ENCODE measurements at regions not wholly inside any gene's neighbourhood (a gene's known extent, or its start where the extent isn't known, plus 50 kb on each side); places are given as distances from the start of the nearest gene placed in this dataset.
"Not testable (repeated sequence)": the region's sequence is repeated elsewhere in the genome, so short reads cannot be mapped to it uniquely, and the experiment has no call there.

- DNase-seq (ENCODE audit: low read depth in 2 of 2): no peak
Measured at GRCh38 chr9:31535651-31536050, 848.8 kb upstream of the ACO1 start.

GRCh38 chr9:31536471-31536870 is 848.0 kb upstream of the ACO1 start:
- no peak for DNase-seq (ENCODE audit: low read depth in 2 of 2)

- DNase-seq (ENCODE audit: low read depth in 2 of 2): no peak
Measured at GRCh38 chr9:31541721-31542281, 842.6 kb upstream of the ACO1 start.

GRCh38 chr9:31542384-31543055 is 841.9 kb upstream of the ACO1 start:
- no peak for DNase-seq (ENCODE audit: low read depth in 2 of 2)

GRCh38 chr9:31554941-31555340 is 829.5 kb upstream of the ACO1 start:
- no peak for DNase-seq (ENCODE audit: low read depth in 2 of 2)

- no peak for DNase-seq (ENCODE audit: low read depth in 2 of 2)
Measured at GRCh38 chr9:31556667-31557463, 827.6 kb upstream of the ACO1 start.

GRCh38 chr9:31572190-31572589 is 812.3 kb upstream of the ACO1 start:
- not testable (repeated sequence) for DNase-seq (ENCODE audit: low read depth in 2 of 2)

GRCh38 chr9:31573561-31573960 is 810.9 kb upstream of the ACO1 start:
- no peak for DNase-seq (ENCODE audit: low read depth in 2 of 2)

GRCh38 chr9:31574006-31574765 is 810.3 kb upstream of the ACO1 start:
- DNase-seq (ENCODE audit: low read depth in 2 of 2): no peak

- DNase-seq (ENCODE audit: low read depth in 2 of 2): no peak
Measured at GRCh38 chr9:31582071-31582470, 802.4 kb upstream of the ACO1 start.

- DNase-seq (ENCODE audit: low read depth in 2 of 2): no peak
Measured at GRCh38 chr9:31582561-31582960, 801.9 kb upstream of the ACO1 start.

- no peak for DNase-seq (ENCODE audit: low read depth in 2 of 2)
Measured at GRCh38 chr9:31585158-31585557, 799.3 kb upstream of the ACO1 start.

- DNase-seq (ENCODE audit: low read depth in 2 of 2): no peak
Measured at GRCh38 chr9:31587146-31587545, 797.3 kb upstream of the ACO1 start.

GRCh38 chr9:31588006-31588405 is 796.4 kb upstream of the ACO1 start:
- no peak for DNase-seq (ENCODE audit: low read depth in 2 of 2)

GRCh38 chr9:31588756-31589155 is 795.7 kb upstream of the ACO1 start:
- DNase-seq (ENCODE audit: low read depth in 2 of 2): no peak

GRCh38 chr9:31590091-31590490 is 794.4 kb upstream of the ACO1 start:
- no peak for DNase-seq (ENCODE audit: low read depth in 2 of 2)

- DNase-seq (ENCODE audit: low read depth in 2 of 2): not testable (repeated sequence)
Measured at GRCh38 chr9:31597086-31597485, 787.4 kb upstream of the ACO1 start.

GRCh38 chr9:31597977-31598376 is 786.5 kb upstream of the ACO1 start:
- DNase-seq (ENCODE audit: low read depth in 2 of 2): no peak

GRCh38 chr9:31601666-31602065 is 782.8 kb upstream of the ACO1 start:
- DNase-seq (ENCODE audit: low read depth in 2 of 2): no peak

- DNase-seq (ENCODE audit: low read depth in 2 of 2): no peak
Measured at GRCh38 chr9:31604531-31604930, 779.9 kb upstream of the ACO1 start.

GRCh38 chr9:31605164-31605563 is 779.3 kb upstream of the ACO1 start:
- DNase-seq (ENCODE audit: low read depth in 2 of 2): no peak

- no peak for DNase-seq (ENCODE audit: low read depth in 2 of 2)
Measured at GRCh38 chr9:31606678-31607077, 777.8 kb upstream of the ACO1 start.
